Stimulated activated CD8-positive, alpha-beta memory T cell treated with anti-CD3 and anti-CD28 coated beads, Interleukin-7, amount 100 ng/mL, for 4 hours (primary cell): ENCODE measurements at regions not wholly inside any gene's neighbourhood (a gene's known extent, or its start where the extent isn't known, plus 50 kb on each side); places are given as distances from the start of the nearest gene placed in this dataset.
"Not testable (repeated sequence)": the region's sequence is repeated elsewhere in the genome, so short reads cannot be mapped to it uniquely, and the experiment has no call there.

Source experiments
- DNase-seq, 2 donors: peaks; one replicate each; pipeline ENCODE4 v3.0.0-alpha.2; 2020; ENCODE audit warnings: low read depth in 2 of 2

GRCh38 chr7:25665903-25666670 is 437.8 kb upstream of the NPVF start:
- no peak for DNase-seq

- DNase-seq = no peak
Observed at GRCh38 chr7:25666671-25667060, 438.4 kb upstream of the NPVF start.

GRCh38 chr7:25669281-25669781 is 441.0 kb upstream of the NPVF start:
- DNase-seq = no peak

GRCh38 chr7:25669961-25670841 is 441.9 kb upstream of the NPVF start:
- DNase-seq = no peak

GRCh38 chr7:25671111-25671510 is 442.8 kb upstream of the NPVF start:
- no peak for DNase-seq

GRCh38 chr7:25672496-25672895 is 444.2 kb upstream of the NPVF start:
- DNase-seq = no peak

- DNase-seq = no peak
Observed at GRCh38 chr7:25675789-25676474, 447.6 kb upstream of the NPVF start.

GRCh38 chr7:25677595-25677994 is 449.3 kb upstream of the NPVF start:
- DNase-seq = no peak

GRCh38 chr7:25678215-25678614 is 449.9 kb upstream of the NPVF start:
- DNase-seq = no peak

GRCh38 chr7:25680636-25681035 is 452.4 kb upstream of the NPVF start:
- DNase-seq = no peak

- no peak for DNase-seq
Observed at GRCh38 chr7:25684360-25684759, 456.1 kb upstream of the NPVF start.

GRCh38 chr7:25686493-25686892 is 458.2 kb upstream of the NPVF start:
- no peak for DNase-seq

- DNase-seq = no peak
Observed at GRCh38 chr7:25694211-25694610, 457.8 kb upstream of the NFE2L3 start.

- no peak for DNase-seq
Observed at GRCh38 chr7:25694699-25695098, 457.3 kb upstream of the NFE2L3 start.

- no peak for DNase-seq
Observed at GRCh38 chr7:25696571-25696970, 455.4 kb upstream of the NFE2L3 start.

GRCh38 chr7:25698451-25699113 is 453.4 kb upstream of the NFE2L3 start:
- DNase-seq = no peak

- DNase-seq = not testable (repeated sequence)
Observed at GRCh38 chr7:25700141-25700540, 451.9 kb upstream of the NFE2L3 start.

GRCh38 chr7:25704413-25704812 is 447.6 kb upstream of the NFE2L3 start:
- no peak for DNase-seq

- DNase-seq = no peak
Observed at GRCh38 chr7:25706764-25707163, 445.2 kb upstream of the NFE2L3 start.

- no peak for DNase-seq
Observed at GRCh38 chr7:25707768-25708620, 444.0 kb upstream of the NFE2L3 start.

- DNase-seq = no peak
Observed at GRCh38 chr7:25710959-25711358, 441.0 kb upstream of the NFE2L3 start.
